Uterus (tissue), 3 donors: ENCODE measurements at regions not wholly inside any gene's neighbourhood (a gene's known extent, or its start where the extent isn't known, plus 50 kb on each side); places are given as distances from the start of the nearest gene placed in this dataset.

ENCODE experiments used
- DNase-seq, 2 donors: peaks; one replicate each; pipeline ENCODE4 v3.0.0-alpha.2; 2019 to 2020
- H3K27ac ChIP-seq, 2 donors: fragments of 200-600 bp; sonication (generic); 1 replicate in 1 of 2; 2 replicates in 1 of 2; pipeline ENCODE4 v1.5.1; 2016 to 2018
- H3K27me3 ChIP-seq, 2 donors: fragments of 200-600 bp; sonication (generic); one replicate each; pipeline ENCODE4 v1.5.1; 2018 to 2019; ENCODE audit warnings: control low read depth in 1 of 2
- H3K36me3 ChIP-seq, 2 donors: fragments of 200-600 bp; sonication (generic); one replicate each; pipeline ENCODE4 v1.5.1; 2019; ENCODE audit warnings: control low read depth in 1 of 2
- H3K4me1 ChIP-seq, 2 donors: fragments of 200-600 bp; sonication (generic); one replicate each; pipeline ENCODE4 v1.5.1; 2018 to 2019; ENCODE audit warnings: control low read depth in 1 of 2
- H3K4me3 ChIP-seq, 2 donors: fragments of 200-600 bp; sonication (generic); 1 replicate in 1 of 2; 2 replicates in 1 of 2; pipeline ENCODE4 v1.5.1; 2018 to 2019; ENCODE audit warnings: mild to moderate bottlenecking in 1 of 2
- H3K9me3 ChIP-seq, 2 donors: fragments of 200-600 bp; sonication (generic); one replicate each; pipeline ENCODE4 v1.5.1; 2019; ENCODE audit warnings: control low read depth in 1 of 2
- POLR2A ChIP-seq, 2 donors: fragments of 450-650 bp; IDR thresholded peaks; one replicate each; pipeline ENCODE4 v1.6.1; 2016; ENCODE audit warnings: antibody characterized with exemption in 2 of 2, mild to moderate bottlenecking in 1 of 2, moderate library complexity in 1 of 2
- intact Hi-C: fragments of 100-400 bp; cut with DNase I; formaldehyde crosslinking; loops from one replicate; pipeline ENCODE4 v1.15.1; 2023; ENCODE audit warnings: low total_unique reads
- TF ChIP-seq, protein P1 (sequence below), 4 experiments: fragments of 200-600 bp in 2 of 4; fragments of 450-650 bp in 2 of 4; sonication (generic) in 2 of 4; IDR thresholded peaks; one replicate each; pipeline ENCODE4 v1.5.1; 2016 to 2019; ENCODE audit warnings: antibody characterized with exemption in 4 of 4, mild to moderate bottlenecking in 2 of 4, moderate library complexity in 1 of 4
- donor health status: DM: yes; HTN: yes; CAD: no.

DNA sequence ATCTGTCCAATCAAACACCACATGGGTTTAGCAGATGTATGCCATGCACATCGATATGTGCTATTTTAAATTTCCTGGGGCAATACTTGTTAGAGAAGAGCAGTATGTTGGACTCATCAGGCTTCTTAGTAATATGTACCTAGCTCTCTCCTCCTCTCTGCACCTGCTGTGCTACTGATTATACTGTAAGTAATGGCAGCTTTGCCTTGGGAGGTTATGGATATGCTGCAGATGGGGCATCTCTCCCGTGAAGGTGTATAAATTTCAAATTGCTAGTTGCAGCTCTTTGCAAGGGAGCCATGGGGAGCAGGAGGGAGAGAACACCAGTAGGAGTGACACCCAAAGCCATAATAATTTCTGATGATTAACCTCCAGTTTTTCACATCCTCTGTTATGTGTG is 101.5 kb downstream of the SPATA31D1 start:
- no peak overlapping the region for H3K27ac ChIP-seq
- no peak for DNase-seq
- H3K4me3 ChIP-seq = no peak overlapping the region
- no peaks in the 10 kb centered on the region for H3K27me3 ChIP-seq
- intact Hi-C loops = no loop called here
- H3K9me3 ChIP-seq = no peaks in the 10 kb centered on the region
- no peaks in the 10 kb centered on the region for H3K36me3 ChIP-seq
- TF ChIP-seq, protein P1, sequence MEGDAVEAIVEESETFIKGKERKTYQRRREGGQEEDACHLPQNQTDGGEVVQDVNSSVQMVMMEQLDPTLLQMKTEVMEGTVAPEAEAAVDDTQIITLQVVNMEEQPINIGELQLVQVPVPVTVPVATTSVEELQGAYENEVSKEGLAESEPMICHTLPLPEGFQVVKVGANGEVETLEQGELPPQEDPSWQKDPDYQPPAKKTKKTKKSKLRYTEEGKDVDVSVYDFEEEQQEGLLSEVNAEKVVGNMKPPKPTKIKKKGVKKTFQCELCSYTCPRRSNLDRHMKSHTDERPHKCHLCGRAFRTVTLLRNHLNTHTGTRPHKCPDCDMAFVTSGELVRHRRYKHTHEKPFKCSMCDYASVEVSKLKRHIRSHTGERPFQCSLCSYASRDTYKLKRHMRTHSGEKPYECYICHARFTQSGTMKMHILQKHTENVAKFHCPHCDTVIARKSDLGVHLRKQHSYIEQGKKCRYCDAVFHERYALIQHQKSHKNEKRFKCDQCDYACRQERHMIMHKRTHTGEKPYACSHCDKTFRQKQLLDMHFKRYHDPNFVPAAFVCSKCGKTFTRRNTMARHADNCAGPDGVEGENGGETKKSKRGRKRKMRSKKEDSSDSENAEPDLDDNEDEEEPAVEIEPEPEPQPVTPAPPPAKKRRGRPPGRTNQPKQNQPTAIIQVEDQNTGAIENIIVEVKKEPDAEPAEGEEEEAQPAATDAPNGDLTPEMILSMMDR (IDR thresholded peaks at IDR 0.05) = no peak
- no peak for TF ChIP-seq POLR2A (IDR thresholded peaks at IDR 0.05)
- no peaks in the 10 kb centered on the region for H3K4me1 ChIP-seq

DNA sequence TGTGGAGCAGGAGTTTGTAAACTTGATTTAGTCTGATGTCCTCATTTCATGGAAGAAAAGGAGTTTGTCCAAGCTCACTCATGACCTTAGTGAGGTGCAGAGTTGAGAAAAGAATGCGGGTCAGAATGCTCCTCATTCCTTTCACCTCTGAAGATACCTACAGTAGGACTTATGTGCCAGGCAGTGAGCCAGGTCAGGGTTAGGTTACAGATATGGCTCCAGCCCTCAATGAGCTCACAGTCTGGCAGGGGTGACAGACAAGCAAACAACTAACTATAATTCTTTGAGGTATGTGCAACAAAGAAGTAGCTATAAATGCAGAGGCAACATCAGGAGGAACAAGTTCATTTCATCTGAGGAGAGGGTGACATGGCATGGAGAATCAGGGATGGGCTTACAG is 102.5 kb downstream of the SPATA31D1 start:
- DNase-seq = no peak
- Histone ChIP-seq H3K9me3 (no peaks in the 10 kb centered on the region), H3K36me3 (no peaks in the 10 kb centered on the region), H3K4me1 (no peaks in the 10 kb centered on the region), H3K27me3 (no peaks in the 10 kb centered on the region), H3K27ac (no peak overlapping the region), H3K4me3 (no peak overlapping the region)
- intact Hi-C loops = no loop called here
- TF ChIP-seq, protein P1 (IDR thresholded peaks at IDR 0.05) = no peak
- no peak for TF ChIP-seq POLR2A (IDR thresholded peaks at IDR 0.05)

DNA sequence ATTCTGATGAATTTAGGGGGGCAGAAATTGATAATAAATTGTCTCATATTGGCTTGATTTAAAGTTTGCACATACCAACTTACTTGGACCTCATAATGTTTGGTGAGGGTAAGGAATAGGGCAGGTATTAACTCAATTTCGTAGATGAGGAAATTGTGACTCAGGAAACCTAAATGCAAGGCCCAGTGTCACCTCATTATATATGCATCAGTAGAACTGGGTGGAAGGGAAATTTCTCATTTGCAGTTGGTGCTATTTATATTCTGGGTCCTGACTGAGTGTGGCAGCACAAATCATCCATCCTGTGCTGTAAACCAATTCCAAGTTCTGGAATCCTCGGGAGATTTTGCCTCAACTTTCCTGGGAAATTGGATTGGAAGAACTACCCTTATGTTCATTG is 103.0 kb downstream of the SPATA31D1 start:
- DNase-seq = no peak
- Histone ChIP-seq H3K9me3 (no peaks in the 10 kb centered on the region), H3K4me1 (no peaks in the 10 kb centered on the region), H3K27ac (no peak overlapping the region), H3K4me3 (no peak overlapping the region), H3K27me3 (no peaks in the 10 kb centered on the region), H3K36me3 (no peaks in the 10 kb centered on the region)
- TF ChIP-seq POLR2A (IDR thresholded peaks at IDR 0.05) = no peak
- TF ChIP-seq, protein P1 (IDR thresholded peaks at IDR 0.05) = no peak
- intact Hi-C loops = no loop called here

DNA sequence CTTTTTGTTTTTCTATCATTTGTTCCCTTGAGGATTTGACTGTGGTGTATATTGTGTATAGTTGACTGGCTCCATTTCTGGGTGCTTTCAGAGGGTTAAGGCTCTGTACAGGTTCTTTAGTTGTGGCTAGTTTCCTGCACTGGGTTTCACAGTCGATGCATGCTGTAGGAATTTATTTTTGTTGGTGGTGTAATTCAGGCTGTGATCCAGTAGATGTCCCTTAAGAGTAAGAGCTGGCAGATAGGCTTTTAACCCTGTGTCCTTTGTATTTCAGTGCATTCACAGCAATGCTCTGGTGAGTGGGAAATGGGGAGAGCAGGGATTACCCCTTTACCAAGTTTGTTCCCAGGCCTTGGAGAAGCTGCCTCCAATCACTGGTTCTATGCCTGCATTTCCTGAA is 112.9 kb downstream of the SPATA31D1 start:
- Histone ChIP-seq H3K9me3 (no peaks in the 10 kb centered on the region), H3K27ac (no peak overlapping the region), H3K27me3 (no peaks in the 10 kb centered on the region), H3K4me3 (no peak overlapping the region), H3K36me3 (no peaks in the 10 kb centered on the region), H3K4me1 (no peaks in the 10 kb centered on the region)
- intact Hi-C loops = no loop called here
- no peak for DNase-seq
- no peak for TF ChIP-seq POLR2A (IDR thresholded peaks at IDR 0.05)
- TF ChIP-seq, protein P1 (IDR thresholded peaks at IDR 0.05) = no peak

DNA sequence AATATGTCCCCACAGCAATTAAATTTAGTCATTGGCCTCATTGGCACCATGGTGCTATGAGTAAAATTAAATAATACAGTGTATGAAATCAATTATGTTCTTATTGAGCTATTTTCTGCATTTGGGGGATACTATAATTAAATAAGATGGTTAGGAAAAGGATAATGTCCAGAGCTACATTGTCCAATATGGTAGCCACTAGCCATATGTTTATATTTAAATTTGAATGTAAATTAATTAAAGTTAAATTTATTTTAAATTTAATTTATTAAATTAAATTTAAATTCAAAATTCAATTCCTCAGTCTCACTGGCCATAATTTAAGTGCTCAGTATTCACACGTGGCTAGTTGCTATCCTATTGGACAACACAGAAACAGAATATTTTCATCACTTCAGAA is 115.7 kb downstream of the SPATA31D1 start:
- intact Hi-C loops = no loop called here
- no peak overlapping the region for H3K4me3 ChIP-seq
- H3K27ac ChIP-seq = no peak overlapping the region
- no peaks in the 10 kb centered on the region for H3K4me1 ChIP-seq
- no peaks in the 10 kb centered on the region for H3K9me3 ChIP-seq
- no peak for DNase-seq
- no peaks in the 10 kb centered on the region for H3K27me3 ChIP-seq
- TF ChIP-seq, protein P1 (IDR thresholded peaks at IDR 0.05) = no peak
- TF ChIP-seq POLR2A (IDR thresholded peaks at IDR 0.05) = no peak
- no peaks in the 10 kb centered on the region for H3K36me3 ChIP-seq
